Myocyte (in vitro differentiated cells): ENCODE measurements at regions not wholly inside any gene's neighbourhood (a gene's known extent, or its start where the extent isn't known, plus 50 kb on each side); places are given as distances from the start of the nearest gene placed in this dataset.
"Not testable (repeated sequence)": the region's sequence is repeated elsewhere in the genome, so short reads cannot be mapped to it uniquely, and the experiment has no call there.

Experiments
- DNase-seq: peaks from one replicate; pipeline ENCODE4 v3.0.0-alpha.2; 2012; ENCODE audit warnings: low read depth

GRCh38 chr16:62870554-62870953 is 834.3 kb upstream of the CDH8 start:
- DNase-seq, result no peak

- no peak for DNase-seq
Measured at GRCh38 chr16:62869837-62870236, 833.6 kb upstream of the CDH8 start.

- no peak for DNase-seq
Measured at GRCh38 chr16:62863139-62863538, 826.9 kb upstream of the CDH8 start.

DNA sequence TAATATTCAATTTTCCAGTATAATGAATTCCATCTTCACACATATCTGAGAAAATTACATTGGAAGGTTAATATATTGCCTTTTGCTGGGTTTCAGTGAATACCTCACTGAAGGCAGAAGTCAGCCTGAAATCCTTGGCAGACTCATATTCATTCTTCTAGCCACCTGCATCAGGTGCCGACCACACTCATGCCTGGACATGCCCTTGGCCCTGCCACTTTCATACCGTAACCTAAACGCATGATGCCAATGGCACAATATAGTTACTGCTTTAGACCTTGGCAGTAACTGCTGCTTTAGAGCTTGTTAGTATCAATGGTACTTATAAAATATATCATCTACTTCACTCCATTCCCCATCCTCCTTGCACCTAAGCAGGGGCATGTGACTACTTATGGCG is 817.6 kb upstream of the CDH8 start:
- no peak for DNase-seq

GRCh38 chr16:62846399-62847057 is 810.3 kb upstream of the CDH8 start:
- no peak for DNase-seq

- DNase-seq, result no peak
Measured at GRCh38 chr16:62832214-62832613, 796.0 kb upstream of the CDH8 start.

DNA sequence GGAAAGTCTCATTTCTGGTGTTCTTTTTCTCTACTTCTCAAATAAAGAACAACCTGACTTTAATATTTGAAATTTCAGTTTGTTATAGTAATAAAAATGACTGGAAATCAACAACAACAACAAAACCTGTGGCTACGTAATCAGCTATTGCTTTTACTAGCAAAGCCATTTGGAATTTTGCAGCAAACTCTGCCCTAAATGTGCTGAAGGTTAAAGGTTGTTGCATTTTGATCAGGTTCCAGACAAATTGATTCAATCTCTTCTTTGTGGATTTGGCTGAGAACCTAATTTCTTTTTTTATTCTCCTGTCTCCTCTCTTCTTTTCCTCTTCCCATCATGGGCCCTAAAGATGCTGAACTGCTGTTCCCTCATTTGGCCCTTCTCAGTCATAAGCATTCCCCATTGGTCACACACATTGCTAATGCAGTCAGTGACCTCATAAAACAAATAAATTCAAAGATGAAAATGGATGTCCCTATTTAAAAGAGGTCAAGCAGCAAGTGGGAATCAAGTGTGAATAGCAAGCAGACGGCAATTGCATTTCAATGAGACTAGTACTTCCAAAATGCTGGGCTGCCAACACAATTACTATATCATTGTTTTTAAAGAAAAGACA is 795.1 kb upstream of the CDH8 start:
- no peak for DNase-seq

DNA sequence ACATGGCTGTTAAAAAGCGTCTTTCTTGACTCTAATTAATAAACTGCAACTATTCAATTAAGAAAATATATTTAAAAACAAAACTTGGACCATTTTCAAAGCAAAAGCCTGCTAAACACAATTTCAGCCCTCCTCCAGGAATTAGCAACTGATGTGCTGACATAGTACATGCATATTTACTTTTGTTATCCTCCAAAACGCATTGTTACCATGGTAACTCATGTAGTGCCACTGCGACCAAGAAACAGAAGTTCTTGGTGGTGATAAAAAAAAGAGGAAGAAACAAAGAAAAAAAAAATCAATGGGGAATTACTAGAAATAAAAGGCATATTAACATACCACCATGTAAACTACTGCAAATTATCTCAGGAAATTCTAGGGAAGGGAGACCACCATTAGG is 793.4 kb upstream of the CDH8 start:
- DNase-seq, result no peak

DNA sequence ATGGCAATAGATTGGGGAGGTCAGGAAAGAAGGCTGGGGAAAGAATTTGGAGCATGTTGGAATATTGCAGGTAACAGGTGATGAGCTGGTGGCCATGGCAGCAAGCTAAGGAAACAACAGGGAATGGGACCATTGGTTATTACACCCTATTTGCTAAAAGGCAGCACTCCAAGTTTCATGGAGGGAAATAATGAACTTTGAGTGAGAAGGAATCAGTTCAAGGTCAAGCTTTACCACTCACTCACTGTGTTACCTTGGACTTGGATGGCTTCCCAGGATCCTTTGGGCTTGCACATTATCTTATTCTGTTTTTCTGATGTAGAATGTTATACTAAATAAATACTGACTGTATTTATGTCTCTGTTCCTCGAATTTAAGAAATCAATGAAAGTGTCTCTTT is 792.8 kb upstream of the CDH8 start:
- DNase-seq, result no peak

DNA sequence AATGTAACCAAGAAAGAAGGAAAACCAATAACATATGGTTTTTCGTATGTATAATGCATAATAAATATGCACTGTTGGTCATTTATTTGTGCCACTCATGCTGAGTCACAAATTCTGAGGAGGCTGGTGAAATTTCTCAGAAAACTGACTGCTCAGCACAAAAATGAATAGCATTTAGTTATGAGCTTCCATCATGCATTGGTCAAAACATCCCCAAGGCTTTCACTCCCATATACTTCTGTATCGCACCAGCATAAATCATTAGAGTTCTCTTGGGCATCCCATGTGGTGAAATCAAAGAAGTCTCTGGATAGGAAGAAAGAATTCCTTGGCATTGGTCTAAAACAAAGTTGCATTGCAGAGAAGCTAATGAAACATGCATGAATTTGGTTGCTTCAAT is 785.6 kb upstream of the CDH8 start:
- no peak for DNase-seq

- DNase-seq, result no peak
Measured at GRCh38 chr16:62816971-62817519, 780.8 kb upstream of the CDH8 start.

- DNase-seq, result no peak
Measured at GRCh38 chr16:62814891-62815290, 778.7 kb upstream of the CDH8 start.

DNA sequence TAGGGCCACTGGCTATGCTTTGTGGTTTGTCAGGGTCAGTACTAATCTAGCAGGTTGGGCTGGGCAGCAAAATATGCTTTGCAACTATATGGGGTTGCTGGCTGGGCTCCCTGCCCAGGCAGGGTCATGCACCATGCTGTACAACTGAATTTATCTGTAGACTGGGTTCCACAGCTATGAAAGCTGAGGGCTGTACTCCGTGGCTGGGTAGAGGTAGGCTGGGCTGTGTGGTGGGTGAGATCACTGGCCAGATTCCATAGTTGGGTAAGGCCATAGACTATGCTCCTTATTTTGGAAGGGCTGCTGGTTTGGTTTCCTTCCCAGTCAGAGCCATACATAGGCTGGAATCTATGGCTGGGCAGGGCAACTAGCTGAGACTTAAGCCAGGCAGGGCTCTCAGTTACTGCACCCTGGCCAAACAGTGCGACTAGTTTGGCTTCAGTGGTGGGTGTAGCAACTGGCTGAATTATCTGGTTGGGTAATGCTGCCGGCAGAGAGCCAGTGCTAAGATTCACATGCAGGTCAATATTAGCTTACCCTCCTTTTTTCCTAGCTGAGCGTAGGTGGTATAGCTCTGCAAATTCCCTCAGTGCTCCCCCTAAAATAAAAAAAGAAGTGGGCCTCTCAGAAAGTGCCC is 769.1 kb upstream of the CDH8 start:
- peak; percentile 3 for DNase-seq

DNA sequence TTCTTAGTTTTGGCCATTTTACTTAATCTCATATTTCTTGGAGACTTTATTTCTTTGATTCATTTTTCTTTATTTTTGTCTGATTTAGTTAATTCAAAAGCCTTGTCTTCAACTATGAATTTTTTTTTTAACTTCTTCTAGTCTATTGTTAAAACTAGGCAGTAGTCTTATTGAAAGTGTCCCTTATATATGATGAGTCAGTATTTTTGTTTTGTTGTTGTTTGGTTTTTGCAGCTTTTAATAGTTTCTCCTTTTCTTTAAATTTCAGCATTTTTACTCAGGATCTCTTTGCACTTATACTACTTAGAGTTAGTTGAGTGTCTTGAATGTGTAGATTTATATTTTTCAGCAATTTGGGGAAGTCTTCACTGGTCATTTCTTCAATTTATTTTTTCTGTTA is 758.5 kb upstream of the CDH8 start:
- DNase-seq, result no peak

GRCh38 chr16:62780081-62780480 is 743.8 kb upstream of the CDH8 start:
- not testable (repeated sequence) for DNase-seq

GRCh38 chr16:62764572-62764971 is 728.3 kb upstream of the CDH8 start:
- DNase-seq, result no peak

- no peak for DNase-seq
Measured at GRCh38 chr16:62760398-62760797, 724.2 kb upstream of the CDH8 start.

DNA sequence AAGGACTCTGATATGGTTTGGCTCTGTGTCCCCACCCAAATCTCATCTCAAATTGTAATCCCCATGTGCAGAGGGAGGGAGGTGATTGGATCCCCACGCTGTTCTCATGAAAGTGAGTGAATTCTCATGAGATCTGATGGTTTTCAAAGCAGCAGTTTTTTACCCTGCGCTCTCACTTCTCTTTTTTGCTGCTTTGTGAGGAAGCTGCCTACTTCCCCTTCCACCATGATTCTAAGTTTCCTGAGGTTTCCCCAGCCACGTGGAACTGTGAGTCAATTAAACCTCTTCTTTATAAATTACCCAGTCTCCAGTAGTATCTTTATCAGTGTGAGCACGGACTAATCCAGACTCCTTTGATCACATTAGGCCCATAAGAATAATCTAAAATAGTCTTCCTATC is 719.7 kb upstream of the CDH8 start:
- DNase-seq, result no peak

GRCh38 chr16:62752854-62753253 is 716.6 kb upstream of the CDH8 start:
- no peak for DNase-seq

DNA sequence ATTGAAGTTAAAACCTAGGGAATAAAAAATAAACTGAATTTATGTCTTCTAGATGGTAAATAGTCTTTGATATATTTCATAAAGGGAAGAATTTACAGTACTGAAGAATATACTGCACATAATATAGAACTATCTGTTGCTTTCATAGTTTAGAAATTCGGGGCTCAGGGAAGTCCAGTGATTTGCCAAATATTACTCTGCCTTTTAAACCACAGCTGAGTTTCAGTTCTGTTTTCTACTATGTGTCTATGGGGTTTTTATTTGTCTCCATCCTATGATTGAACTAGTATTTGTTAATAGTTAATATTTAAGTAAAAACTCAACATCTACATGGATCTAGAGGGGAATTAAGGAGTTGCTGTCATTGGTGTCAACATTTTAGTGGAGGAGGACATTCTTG is 715.0 kb upstream of the CDH8 start:
- DNase-seq, result no peak

DNA sequence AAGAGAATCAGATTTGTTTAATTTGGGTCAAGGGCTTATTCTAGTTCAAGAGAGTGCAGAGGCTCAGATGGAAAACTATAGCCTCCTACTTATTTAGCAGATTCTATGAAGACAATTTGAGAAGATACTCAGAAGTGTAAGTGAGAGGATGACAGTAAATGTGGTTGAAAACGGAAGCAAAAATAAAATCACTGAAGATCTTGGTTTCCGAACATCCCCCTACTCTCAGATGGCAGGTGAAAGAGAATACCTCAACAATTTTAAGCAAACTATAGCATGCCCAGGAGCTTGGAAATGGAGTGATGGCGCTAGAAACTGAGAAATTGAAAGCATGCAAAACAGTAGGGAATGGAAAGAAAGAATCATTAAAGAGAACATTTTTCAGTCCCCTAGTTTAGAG is 705.5 kb upstream of the CDH8 start:
- no peak for DNase-seq

GRCh38 chr16:62738666-62739460 is 702.6 kb upstream of the CDH8 start:
- DNase-seq, result no peak
